ENCODE measurements at regions not wholly inside any gene's neighbourhood (a gene's known extent, or its start where the extent isn't known, plus 50 kb on each side); places are given as distances from the start of the nearest gene placed in this dataset.
A peak's percentile ranks its signal among the peaks of the same experiment; 100 is the strongest.
"Not testable (repeated sequence)": the region's sequence is repeated elsewhere in the genome, so short reads cannot be mapped to it uniquely, and the experiment has no call there.

- ATAC-seq (no peak), DNase-seq (ENCODE audit: low spot score) (no peak)
These were observed 603.0 kb downstream of the MATN1 start for GRCh38 chr1:30120245-30121000.

- no peak for DNase-seq (ENCODE audit: low spot score)
These were observed 605.7 kb downstream of the MATN1 start for GRCh38 chr1:30117685-30118084.

DNA sequence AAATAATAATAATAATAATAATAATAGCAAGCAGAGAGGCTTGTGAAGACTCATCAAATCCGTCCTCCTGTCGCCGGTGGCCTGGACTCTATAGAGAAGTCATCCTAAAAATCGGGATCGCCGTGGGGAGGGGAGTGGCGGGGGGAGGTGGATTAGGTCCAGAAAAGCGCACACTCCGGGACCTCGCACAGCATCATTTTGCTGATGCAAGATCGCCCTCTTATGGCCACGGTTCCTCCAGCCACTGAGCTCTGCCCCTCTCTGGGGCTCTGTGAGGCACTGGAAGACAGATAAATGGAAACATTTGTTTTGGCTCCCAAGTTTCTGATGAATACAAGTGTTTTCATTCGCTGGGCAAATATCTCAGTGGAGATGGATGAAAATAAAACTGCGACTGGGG is 612.0 kb downstream of the MATN1 start:
- ATAC-seq (peak; percentile 74), DNase-seq (ENCODE audit: low spot score) (no peak)

More at GRCh38 chr1:30117685-30118084, 605.7 kb downstream of the MATN1 start:
- ATAC-seq = no peak

- ATAC-seq (no peak), DNase-seq (ENCODE audit: low spot score) (no peak)
These were observed 612.5 kb downstream of the MATN1 start for GRCh38 chr1:30110846-30111245.

DNA sequence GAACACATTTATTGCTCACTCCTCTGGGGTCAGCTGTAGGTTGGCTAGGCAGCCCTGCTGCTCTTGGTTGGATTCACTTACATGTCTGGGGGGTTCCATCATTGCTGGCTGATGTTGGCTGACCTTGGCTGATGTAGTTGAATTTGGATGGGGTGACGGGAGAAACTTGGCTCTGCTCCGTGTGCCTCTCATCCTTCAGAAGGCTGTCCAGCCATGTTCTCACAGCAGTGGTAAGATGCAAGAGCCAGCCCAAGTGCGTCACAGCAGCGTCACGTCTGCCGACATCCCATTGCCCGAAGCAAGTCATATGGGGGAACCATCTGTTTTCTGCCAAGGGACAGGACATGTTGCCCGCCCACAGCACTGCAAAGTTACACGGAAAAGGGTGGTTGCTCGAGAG is 613.5 kb downstream of the MATN1 start:
- ATAC-seq (no peak), DNase-seq (ENCODE audit: low spot score) (no peak)

DNA sequence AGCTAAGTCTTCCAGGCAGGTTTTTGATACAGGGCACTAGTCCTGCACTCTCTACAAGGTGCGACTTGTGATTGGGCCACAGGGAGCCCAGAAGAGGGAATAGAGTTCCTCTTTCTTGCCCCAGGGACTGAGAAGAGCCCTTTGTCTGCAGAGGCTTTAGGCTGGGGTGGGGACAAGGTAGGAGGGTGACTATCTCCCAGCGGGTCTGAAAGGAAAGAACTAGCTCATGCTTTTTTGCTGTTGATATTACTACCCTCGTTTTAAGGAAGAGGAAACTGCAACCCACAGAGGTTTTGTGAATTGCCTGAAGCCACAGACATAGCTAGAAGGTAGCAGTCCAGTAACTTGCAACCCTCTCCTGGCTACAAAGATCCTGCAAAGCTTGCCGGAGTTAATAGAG is 615.2 kb downstream of the MATN1 start:
- no peak for ATAC-seq
- DNase-seq (ENCODE audit: low spot score) = no peak

DNA sequence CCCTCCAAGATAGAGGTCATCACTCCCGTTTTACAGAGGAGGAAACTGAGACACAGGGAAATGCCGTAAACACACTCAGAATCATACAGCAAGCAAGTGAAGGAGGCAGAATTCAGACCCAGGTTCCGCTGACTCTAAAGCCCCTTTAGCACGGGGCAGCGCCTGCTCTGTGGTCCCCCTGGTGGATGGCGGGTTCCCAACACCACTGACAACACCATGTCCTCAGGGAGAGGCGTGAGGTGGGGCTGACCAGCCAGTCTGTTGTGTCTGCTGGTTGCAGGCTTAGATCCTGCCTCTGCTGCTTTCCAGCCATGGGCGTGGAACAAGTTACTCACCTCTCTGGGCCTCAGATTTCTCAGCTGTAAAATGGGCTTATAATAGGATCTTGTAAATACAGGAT is 617.3 kb downstream of the MATN1 start:
- no peak for DNase-seq (ENCODE audit: low spot score)
- ATAC-seq = peak; percentile 49

- ATAC-seq (no peak), DNase-seq (ENCODE audit: low spot score) (no peak)
These were observed 618.8 kb downstream of the MATN1 start for GRCh38 chr1:30104551-30104950.

DNA sequence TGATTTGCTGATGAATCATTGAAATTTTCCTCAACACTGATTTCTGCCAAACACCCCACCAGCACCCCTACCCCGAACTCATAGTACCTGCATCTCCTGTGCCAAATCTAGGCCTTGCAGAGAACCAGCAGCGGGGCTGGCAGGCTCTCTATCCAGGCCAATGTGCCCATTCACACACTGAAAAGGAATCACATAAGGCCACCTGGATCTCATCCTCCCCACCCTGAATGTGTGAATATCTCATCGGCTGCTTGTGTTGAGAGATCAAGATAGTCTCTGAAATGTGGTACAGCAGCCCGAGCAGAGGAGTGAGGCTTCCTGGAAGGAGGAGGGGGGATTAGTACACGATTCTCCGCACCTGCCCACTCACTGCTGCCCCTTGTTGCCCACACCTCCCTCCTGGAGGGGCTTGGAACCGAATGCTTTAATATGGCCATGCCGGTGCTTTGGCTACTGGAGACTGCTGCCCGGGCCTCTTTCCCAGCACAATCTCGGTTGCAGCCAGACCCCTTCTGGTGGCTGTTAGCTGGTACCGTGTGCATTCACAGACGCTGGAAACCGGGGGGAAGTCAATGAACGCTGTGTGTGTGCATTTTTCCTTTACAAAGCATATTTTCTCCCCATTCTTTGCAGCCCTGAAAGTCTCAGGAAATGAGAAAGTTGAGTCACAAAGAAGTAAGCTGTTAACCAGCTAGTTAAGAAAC is 619.5 kb downstream of the MATN1 start:
- ATAC-seq (no peak), DNase-seq (ENCODE audit: low spot score) (no peak)

DNA sequence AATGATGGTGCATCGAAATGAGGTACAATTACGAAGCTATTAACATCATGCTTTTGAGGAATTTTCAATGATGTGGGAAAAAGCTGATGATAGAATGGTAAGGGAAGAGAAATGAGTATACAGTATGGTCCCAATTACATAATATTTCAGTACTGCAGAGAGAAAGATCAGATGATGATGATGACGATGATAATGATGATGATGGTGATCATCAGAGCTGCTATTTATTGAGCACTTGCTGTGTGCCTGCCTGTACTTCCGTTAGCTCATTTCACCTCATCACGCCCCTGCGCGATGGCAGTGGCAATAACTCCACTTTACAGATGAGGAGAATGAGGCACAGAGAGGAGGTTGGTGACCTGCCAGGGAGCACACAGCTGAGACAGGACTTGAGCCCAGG is 620.8 kb downstream of the MATN1 start:
- ATAC-seq (no peak), DNase-seq (ENCODE audit: low spot score) (no peak)

DNA sequence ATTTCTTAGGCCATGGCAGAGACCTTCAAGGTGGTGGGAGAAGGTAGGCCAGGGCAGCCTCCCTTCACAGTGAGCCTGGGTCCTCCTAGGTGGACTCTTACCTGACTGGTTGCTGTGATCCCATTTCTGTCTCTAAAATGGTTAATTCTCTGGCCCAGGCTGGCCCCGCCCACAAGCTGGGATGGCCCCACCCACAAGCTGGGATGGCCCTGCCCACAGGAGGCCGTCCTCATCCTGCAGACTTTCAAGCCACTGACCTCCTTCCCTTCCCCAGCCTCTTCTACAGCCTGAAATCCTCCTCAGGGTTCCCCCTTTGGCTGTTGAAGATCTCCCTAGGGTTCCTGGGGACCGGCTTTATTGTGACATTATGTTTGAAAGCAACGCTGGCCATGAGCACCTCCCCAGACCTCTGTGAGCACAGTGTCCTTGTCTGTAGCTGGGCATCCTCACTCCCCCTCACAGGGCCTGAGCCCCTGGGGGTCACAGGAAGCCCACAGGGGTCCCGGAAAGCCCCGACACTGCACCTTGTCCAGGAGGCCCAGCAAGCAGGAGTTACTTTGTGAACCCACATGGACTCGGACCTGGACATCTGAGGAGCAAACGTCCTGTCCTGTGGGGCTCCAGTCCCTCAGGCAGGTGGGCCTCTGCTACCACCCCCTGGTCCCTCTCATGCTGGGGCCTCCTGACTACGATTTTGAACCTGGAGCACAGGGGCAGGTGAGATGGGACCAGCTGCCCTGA is 621.7 kb downstream of the MATN1 start:
- ATAC-seq (peak; percentile 36), DNase-seq (ENCODE audit: low spot score) (no peak)

GRCh38 chr1:30101016-30101415 is 622.4 kb downstream of the MATN1 start:
- ATAC-seq (no peak), DNase-seq (ENCODE audit: low spot score) (no peak)

- no peak for ATAC-seq
- no peak for DNase-seq (ENCODE audit: low spot score)
These were observed 622.9 kb downstream of the MATN1 start for GRCh38 chr1:30100524-30100862.

GRCh38 chr1:30099587-30100523 is 623.5 kb downstream of the MATN1 start:
- no peak for DNase-seq (ENCODE audit: low spot score)
- ATAC-seq = no peak

DNA sequence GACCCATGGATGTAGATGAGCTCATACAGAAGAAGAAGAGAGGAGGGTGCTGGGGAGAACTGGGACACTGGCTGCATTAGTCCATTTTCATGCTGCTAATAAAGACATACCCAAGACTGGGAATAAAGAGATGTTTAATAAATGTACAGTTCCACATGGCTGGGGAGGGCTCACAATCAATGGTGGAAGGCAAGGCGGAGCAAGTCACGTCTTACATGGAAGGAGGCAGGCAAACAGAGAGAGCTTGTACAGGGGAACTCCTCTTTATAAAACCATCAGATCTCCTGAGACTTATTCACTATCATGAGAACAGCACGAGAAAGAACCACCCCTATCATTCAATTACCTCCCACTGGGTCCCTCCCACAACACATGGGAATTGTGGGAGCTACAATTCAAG is 625.5 kb downstream of the MATN1 start:
- not testable (repeated sequence) for ATAC-seq; DNase-seq (ENCODE audit: low spot score)

GRCh38 chr1:30095451-30096025 is 627.8 kb downstream of the MATN1 start:
- no peak for ATAC-seq

GRCh38 chr1:30095051-30095450 is 628.3 kb downstream of the MATN1 start:
- DNase-seq (ENCODE audit: low spot score) = no peak
- no peak for ATAC-seq

More at GRCh38 chr1:30095451-30096025, 627.8 kb downstream of the MATN1 start:
- DNase-seq (ENCODE audit: low spot score) = no peak

GRCh38 chr1:30092051-30092858 is 631.1 kb downstream of the MATN1 start:
- ATAC-seq (no peak), DNase-seq (ENCODE audit: low spot score) (no peak)

- DNase-seq (ENCODE audit: low spot score) = no peak
- ATAC-seq = no peak
These were observed 633.1 kb downstream of the MATN1 start for GRCh38 chr1:30090162-30090820.
